PFSK-1 (cell line): ENCODE measurements at regions not wholly inside any gene's neighbourhood (a gene's known extent, or its start where the extent isn't known, plus 50 kb on each side); places are given as distances from the start of the nearest gene placed in this dataset.

Experiments used
- POLR2AphosphoS5 ChIP-seq: IDR thresholded peaks from 2 replicates; pipeline ENCODE4 v1.6.1; 2012; ENCODE audit warnings: low read depth, mild to moderate bottlenecking, control low read depth, low read length, moderate library complexity
- TAF1 ChIP-seq: IDR thresholded peaks from 2 replicates; pipeline ENCODE4 v1.6.1; 2012; ENCODE audit warnings: low read length, control low read depth, borderline replicate concordance; ENCODE audit not compliant: insufficient read depth

GRCh38 chr13:105655046-105655445, 880.4 kb downstream of the EFNB2 start:
- TF ChIP-seq POLR2AphosphoS5 (no peak), TAF1 (no peak)
